Activated CD4-positive, alpha-beta T cell treated with anti-CD3 and anti-CD28 coated beads, Interleukin-2, amount 50 U/mL, for 1 hour (primary cell): ENCODE measurements at regions not wholly inside any gene's neighbourhood (a gene's known extent, or its start where the extent isn't known, plus 50 kb on each side); places are given as distances from the start of the nearest gene placed in this dataset.

Experiments
- DNase-seq: peaks from one replicate; pipeline ENCODE4 v3.0.0-alpha.2; 2020

DNA sequence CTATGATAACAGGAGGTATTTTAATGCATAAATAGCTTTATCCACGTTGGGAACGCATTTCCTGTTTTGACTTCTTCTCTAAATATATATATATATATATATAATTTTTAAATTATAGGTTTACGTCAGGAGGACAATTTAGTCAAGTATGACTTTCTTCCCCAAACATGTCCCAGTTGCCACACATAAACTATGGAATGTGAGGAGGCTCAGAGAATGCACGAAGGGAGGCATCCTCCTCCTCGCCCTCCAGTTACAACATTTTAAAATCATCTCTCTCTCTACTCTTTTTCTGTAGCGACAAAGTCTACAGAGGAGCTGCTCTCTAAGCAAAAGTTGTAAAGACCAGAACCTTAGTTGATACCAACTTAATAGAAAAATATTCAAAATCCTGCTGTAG, 106.9 kb upstream of the LYZL1 start:
- no peak for DNase-seq

- no peak for DNase-seq
These were observed 105.4 kb upstream of the LYZL1 start for GRCh38 chr10:29183301-29183945.

DNA sequence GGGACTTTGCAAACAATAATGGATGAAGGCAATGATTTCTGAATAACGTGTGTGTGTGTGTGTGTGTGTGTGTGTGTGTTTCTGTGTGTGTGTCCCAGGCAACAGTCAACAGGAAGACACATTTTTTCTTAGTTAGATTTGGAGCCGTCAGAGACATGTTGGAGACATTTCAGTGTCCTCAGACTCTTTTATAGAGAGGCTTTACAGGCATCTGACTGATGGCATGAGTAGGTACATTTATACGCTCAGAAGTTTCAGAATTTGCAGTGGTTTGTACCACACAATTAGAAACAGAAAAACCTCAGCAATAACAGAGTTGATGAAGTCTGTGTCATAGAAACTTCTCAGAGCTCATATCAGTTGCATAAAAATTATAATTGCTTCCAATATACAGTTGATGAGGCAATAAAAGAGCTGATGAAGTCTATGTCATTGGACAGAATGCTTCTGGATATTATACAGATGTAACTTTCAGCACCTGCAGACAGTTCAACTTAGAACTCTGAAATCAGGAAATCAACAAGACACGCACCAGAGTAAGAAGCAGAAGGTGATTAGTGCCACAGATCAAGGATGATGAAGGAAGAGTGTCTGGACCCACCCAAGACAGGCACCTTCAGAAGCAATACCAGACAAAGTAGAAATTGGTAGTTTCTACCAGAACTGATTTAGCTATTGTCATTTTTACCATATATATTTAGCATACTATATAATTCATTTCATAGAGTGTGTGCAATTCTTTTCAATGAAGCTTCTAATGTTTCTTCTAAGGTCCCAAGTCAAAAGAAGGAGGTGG, 104.5 kb upstream of the LYZL1 start:
- DNase-seq, result no peak

DNA sequence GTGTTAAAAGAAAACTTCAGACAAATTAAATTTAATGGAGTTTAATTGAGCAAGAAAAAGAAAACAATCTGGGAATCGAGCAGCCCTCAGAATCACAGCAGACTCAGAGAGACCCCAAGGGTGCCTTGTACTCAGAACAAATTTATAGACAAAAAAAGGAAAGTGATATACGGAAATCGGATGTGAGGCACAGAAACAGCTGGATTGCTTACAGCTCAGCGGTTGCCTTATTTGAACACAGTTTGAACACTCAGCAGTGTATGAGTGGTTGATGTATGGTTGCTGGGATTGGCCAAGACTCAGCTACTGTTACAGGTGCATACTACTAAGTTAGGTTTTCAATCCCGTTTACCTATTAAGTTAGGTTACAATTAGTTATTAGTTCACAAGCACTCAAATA, 103.8 kb upstream of the LYZL1 start:
- no peak for DNase-seq

DNA sequence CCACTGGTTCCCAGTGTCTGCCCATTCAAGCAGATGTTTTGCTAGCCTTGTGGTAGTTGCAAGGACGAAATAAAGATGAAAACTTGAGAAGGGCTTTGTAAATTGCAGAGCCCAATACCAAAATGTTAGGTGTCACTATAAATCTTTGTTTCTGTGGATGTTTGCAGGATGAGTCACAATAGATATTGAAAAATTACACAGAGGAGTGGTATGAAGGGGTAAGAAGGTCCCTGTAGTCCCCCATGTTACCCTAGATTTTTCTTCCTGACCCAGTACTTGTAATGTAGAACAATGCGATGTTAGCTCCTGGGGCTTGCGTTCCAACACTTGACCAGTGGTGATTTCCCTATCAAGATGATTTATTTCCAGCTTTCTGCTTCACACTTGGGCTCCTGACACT, 102.6 kb upstream of the LYZL1 start:
- no peak for DNase-seq

GRCh38 chr10:29189256-29189655, 99.6 kb upstream of the LYZL1 start:
- DNase-seq, result no peak

- no peak for DNase-seq
These were observed 97.2 kb upstream of the LYZL1 start for GRCh38 chr10:29191674-29192073.

DNA sequence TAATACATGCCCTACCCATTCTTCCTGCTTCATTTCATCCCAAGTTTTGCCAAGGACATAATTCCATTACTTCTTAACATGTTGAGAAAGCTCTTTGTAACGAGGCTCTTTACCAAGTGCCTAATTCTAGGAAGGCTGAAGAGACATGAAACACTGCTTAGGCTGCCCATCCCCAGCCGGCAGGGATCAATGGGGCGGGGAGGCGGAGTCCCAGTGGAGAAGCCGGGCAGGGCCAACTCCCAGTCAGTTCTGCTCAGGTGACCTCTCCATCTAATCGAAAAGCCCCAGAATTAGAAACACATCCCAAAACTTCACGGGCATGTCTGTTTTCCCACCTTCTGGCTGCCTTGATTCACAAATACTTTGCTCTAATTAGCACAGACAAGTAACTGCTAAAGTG, 89.5 kb upstream of the LYZL1 start:
- DNase-seq, result no peak

DNA sequence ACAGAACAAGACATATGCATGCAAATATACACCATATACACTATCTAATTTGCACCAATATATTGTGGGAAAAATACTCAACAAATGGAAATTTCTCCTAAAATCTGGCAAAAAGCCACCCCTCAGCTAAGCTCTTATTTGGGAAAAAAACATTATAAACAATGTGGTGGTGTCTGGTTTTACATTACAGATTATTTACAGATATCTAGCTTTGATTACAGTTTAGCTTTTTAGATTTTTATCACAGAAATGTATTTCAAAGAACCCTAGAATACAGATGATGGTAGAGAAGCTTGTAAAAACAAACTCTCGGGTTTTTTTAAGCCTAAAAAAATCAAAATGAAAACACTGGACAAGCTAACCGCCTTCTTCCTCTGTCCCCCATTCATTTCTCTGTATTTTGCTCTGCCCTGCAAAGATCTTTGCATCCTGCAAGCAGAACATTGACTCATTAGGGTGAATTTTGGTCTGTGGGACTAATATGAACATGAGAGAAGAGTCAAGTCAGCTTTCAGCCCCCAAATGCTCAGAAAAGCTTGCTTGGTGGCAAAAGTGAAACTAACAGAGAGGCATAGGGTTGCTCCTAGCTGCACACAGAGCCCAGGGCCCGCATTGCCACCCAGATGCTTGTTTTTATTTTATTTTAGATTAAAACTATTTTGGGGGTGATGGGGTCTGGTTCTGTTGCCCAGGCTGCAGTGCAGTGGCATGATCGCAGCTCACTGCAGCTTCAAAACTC, 88.8 kb upstream of the LYZL1 start:
- no peak for DNase-seq

- DNase-seq, result no peak
These were observed 86.4 kb upstream of the LYZL1 start for GRCh38 chr10:29202386-29202940.

- no peak for DNase-seq
These were observed 85.4 kb upstream of the LYZL1 start for GRCh38 chr10:29203432-29203831.

DNA sequence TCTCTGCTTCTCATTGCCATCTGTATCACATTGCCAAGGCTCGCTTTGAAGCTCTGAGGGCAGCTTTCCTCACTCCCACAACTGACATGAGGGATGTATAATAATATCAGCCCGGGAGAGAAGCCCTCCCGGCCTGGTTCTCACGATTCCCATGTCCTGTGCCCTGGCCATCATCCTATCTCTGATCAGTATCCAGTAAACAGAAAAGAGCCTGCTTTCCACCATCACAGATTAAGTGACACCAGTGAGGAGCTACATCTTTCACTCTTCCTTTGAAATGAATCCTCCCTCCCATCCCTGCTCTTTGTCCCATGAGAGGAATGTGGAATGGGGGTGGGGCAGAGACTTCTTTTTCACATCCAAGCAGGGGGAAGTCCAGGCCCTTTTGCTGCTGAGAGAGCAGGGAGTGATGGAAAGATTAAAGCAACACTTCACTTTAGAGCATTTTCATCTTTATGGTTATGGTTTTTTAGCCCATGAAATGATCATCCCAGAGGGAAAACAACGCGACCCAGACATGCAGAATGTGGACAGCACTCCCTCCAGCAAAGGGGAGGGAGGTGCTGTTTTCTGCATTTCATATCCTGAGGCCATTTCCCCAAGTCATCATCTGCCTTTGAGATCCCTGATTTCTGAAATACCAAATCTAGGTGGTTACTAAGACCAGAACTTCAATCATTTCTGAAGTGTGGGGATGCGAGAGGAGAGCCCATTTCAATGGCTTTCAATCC, 84.6 kb upstream of the LYZL1 start:
- DNase-seq, result no peak

DNA sequence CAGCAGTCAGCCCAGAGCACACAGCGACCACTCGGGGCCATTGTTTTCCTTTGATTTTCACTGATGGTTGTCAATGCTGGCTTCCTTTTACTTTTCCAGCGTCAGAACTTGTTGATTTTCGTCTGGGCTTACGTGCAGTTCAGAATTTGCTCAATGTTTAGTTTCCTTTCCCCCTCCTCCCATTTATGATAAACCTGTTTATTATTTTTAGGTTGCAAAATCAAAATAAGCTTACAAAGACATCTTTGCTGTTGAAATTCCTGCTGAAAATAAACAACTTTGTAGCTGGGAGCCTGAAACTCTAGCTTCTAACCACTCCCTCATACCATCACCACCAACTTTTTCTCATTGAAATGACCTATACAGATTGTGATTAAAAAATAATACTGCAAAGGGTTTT, 83.1 kb upstream of the LYZL1 start:
- DNase-seq, result no peak

GRCh38 chr10:29208845-29209244, 80.0 kb upstream of the LYZL1 start:
- DNase-seq, result no peak

DNA sequence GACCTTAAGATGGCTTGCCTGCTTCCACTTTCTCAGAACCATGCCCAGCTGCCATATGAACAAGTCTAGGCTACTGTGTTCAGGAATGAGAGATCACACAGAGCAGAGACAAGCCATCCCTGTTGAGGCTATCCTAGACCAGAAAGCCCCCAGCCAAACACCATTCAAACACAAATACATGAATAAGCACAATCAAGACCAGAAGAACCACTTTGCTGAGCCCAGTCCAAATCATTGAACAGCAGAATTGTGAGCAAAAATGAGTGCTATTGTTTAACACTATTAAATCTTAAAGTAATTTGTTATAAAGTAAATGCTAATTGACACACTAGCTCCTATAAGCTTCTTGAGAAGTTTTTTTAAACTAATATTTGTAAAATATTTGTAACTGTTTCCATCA, 79.0 kb upstream of the LYZL1 start:
- DNase-seq, result no peak

DNA sequence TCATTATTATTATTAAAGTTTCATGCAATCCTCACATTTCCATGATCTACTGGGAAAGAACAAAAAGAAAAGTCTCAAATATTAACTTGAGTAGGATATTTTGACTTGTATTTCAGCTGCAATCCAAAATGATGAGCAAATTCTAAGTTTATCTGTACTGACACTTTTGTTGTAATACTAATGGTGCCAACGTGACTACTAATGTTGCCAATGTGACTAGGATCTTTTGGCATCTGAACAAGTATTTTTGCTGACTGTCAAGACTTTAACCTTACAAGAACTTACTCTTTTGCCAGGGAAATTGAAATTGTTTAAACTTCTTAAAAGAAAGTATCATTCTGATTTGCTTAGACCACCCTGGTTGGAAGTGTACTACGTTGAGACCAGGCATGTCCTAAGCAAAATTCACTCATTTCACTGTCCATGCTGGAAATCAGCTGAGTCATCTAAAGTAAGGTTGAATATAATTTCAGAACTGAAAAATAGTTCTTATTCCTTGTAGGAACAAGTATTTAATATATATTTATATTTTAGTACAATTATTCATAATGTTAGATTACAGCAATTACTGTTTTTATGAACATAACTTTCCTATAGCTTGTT, 78.5 kb upstream of the LYZL1 start:
- no peak for DNase-seq

GRCh38 chr10:29212597-29212996, 76.3 kb upstream of the LYZL1 start:
- DNase-seq, result no peak

- no peak for DNase-seq
These were observed 74.3 kb upstream of the LYZL1 start for GRCh38 chr10:29214551-29214950.

- DNase-seq, result no peak
These were observed 71.6 kb upstream of the LYZL1 start for GRCh38 chr10:29217292-29217738.

DNA sequence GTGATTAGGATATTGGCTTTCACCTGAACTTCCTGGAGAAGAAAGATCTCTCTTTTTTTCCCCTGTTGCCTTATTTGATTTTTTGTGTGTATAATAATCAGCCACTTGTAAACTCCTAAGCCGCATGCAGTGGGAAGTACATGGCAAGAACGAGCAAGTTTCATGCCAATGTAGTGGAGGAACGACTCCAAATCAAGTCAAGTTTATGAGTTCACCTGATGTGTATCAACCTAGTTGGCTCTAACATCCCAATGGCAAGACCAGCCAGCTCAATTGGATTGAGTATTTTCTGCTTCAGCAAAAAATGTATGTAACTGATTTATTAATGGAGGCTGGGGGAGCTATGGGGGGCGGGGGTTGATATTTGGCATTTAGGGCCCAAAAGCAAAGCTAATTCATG, 65.5 kb upstream of the LYZL1 start:
- DNase-seq, result no peak

- DNase-seq, result no peak
These were observed 64.2 kb upstream of the LYZL1 start for GRCh38 chr10:29224631-29225030.

DNA sequence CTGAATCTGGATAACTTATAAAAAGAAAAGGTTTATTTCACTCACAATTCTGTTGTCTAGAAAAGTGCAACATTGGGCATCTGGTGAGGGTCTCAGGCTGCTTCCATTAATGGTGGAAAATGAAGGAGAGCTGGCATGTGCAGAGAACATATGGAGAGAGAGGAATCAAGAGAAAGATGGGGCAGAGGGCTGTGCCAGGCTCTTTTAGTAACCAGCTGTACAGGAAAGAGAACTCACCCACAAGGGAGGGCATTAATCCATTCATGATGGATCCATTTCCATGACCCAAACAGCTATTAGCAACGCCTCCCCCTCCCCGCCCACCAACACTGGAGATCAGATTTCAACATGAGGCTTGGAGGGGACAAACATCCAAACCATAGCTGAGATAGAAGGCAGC, 61.7 kb upstream of the LYZL1 start:
- no peak for DNase-seq

DNA sequence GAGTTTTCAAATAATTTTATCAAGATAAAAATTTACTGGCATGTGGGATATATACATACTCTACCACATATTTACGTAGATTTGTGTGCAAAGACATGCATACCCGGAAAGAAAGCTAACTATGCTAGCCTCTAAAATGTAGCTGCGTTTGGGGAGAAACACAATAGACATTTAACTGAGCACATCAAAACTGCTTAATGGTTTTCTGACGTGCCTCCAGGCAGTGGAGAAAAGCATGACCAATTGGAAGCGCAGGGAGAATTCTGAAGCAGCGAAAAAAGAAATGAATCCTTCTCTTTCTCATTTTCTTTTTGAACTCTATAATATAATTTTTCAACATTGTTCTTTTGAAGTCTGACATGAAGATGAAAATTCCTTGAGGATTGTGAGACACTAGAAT, 60.3 kb upstream of the LYZL1 start:
- DNase-seq, result no peak
